WI38 (cell line): ENCODE measurements at regions not wholly inside any gene's neighbourhood (a gene's known extent, or its start where the extent isn't known, plus 50 kb on each side); places are given as distances from the start of the nearest gene placed in this dataset.
"Not testable (repeated sequence)": the region's sequence is repeated elsewhere in the genome, so short reads cannot be mapped to it uniquely, and the experiment has no call there.

Experiments
- H3K4me3 ChIP-seq: 2 replicates; pipeline ENCODE4 v1.5.1; 2011; ENCODE audit warnings: low read depth, mild to moderate bottlenecking, control low read depth, low read length
- CTCF ChIP-seq: IDR thresholded peaks from 2 replicates; pipeline ENCODE4 v1.5.1; 2012; ENCODE audit warnings: low read depth, mild to moderate bottlenecking, control low read depth, low read length

DNA sequence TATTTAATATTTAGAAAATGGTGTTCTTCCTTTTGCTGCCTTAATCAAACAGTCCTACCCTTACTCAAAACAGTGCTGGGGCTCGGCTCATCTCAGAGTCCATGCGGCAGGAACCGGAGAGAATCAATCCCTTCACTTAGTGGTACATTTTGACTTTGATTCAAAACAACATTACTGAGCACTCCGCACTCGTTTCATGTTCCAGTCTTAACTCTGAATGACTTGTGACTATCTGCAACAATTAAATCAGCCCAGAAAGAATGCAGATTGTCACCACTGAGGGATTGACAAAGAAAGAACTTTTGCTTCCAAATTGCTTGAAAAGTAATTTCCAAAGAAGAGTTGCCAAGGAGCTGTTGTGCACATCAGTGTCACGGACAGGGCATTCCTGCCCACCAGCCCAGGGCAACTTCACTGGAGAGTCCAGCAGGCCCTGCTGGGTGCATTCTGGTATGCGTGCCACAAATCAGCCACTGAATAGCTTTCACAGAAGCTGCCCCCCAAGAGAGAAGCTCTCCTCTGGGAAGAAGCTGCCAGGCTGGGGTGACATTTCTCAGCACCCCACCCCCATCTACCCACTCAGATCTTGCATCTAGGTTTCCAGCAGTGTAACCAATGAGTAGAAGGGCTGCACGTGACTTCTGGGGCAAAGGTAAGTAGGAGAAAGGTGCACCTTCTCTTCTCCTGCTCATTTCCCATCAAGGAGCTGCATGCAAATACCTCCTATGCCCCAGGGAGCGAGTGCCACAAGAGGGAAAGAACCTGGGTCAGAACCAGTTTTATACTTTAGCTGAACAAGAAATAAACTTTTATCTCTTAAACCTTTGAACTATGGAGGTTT is 84.6 kb upstream of the ATP8B1 start:
- TF ChIP-seq CTCF: no peak
- H3K4me3 ChIP-seq: no peak overlapping the region

DNA sequence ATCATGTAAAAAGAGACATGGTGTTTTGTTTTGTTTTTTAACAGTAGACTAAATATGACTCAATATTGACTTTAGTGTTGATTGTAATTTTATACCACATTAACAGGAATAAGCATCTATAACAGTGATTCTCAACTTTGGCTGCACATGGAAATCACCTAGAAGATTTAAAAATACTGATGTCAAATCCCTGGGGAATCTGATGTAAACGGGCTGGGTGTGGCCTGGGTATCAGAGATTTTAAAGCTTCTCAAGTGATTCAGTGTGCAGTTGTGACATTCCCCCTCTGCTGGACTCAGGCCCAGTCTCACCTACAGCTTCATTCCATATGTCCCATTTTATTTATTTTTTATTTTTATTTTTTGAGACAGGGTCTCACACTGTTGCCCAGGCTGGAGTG is 82.8 kb upstream of the ATP8B1 start:
- TF ChIP-seq CTCF: no peak
- no peak overlapping the region for H3K4me3 ChIP-seq

GRCh38 chr18:57882465-57882864 is 79.3 kb upstream of the ATP8B1 start:
- TF ChIP-seq CTCF: no peak
- no peak overlapping the region for H3K4me3 ChIP-seq

GRCh38 chr18:57881818-57882413 is 78.8 kb upstream of the ATP8B1 start:
- peak; percentile 90 for TF ChIP-seq CTCF
- no peak overlapping the region for H3K4me3 ChIP-seq

- not testable (repeated sequence) for H3K4me3 ChIP-seq
Measured at GRCh38 chr18:57879924-57880323, 76.8 kb upstream of the ATP8B1 start.

DNA sequence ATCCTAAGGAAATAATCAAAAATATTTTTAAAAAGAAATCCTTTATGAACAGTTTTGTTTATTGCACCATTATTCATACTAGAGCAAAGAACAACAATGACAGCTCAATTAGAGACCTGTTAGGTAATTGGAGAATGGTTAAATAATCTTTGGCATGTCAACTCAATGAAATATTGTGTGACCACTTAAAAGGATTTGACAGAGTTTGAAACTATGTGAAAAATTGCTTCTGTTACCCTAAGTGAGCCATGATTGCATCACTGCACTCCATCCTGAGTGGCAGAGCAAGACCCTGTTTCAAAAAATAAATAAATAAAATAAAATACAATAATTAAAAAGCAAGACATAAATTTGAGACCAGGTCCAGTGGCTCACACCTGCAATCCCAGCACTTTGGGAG is 66.1 kb upstream of the ATP8B1 start:
- no peak for TF ChIP-seq CTCF
- H3K4me3 ChIP-seq: no peak overlapping the region

DNA sequence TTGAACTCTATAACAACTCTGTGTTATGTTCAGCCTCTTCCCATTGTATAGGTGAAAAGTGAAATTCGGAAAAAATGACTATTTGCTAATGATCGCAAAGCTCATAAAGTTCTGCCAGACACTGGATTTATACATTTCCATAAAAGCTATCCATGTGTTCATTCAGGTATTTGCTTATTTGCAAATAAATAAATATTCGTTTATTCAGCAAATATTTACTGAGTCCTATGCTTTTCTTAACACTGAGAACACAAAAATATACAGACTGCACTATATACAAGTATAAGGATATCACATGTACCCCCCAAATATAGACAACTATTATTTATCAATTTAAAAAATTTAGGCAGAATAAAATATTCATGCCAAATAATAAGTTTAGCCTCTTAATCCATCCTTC is 63.2 kb upstream of the ATP8B1 start:
- no peak for TF ChIP-seq CTCF
- H3K4me3 ChIP-seq: no peak overlapping the region

- no peak for TF ChIP-seq CTCF
- H3K4me3 ChIP-seq: no peak overlapping the region
Measured at GRCh38 chr18:57864615-57865121, 61.6 kb upstream of the ATP8B1 start.
